BLaER1 (cell line): ENCODE measurements at regions not wholly inside any gene's neighbourhood (a gene's known extent, or its start where the extent isn't known, plus 50 kb on each side); places are given as distances from the start of the nearest gene placed in this dataset.

Experiments used
- H3K27ac ChIP-seq: shearing (Covaris generic); formaldehyde crosslinking; 2 replicates; pipeline ENCODE4 v1.8.1; 2022
- H3K27me3 ChIP-seq: shearing (Covaris generic); formaldehyde crosslinking; 2 replicates; pipeline ENCODE4 v1.8.1; 2022
- H3K36me3 ChIP-seq: shearing (Covaris generic); formaldehyde crosslinking; 2 replicates; pipeline ENCODE4 v1.8.1; 2022
- H3K4me1 ChIP-seq: shearing (Covaris generic); formaldehyde crosslinking; 2 replicates; pipeline ENCODE4 v1.8.1; 2022
- H3K4me2 ChIP-seq: shearing (Covaris generic); formaldehyde crosslinking; 2 replicates; pipeline ENCODE4 v1.8.1; 2022
- H3K4me3 ChIP-seq: shearing (Covaris generic); formaldehyde crosslinking; 2 replicates; pipeline ENCODE4 v1.8.1; 2022
- H3K9ac ChIP-seq: shearing (Covaris generic); formaldehyde crosslinking; 2 replicates; pipeline ENCODE4 v1.8.1; 2022
- H3K9me3 ChIP-seq: shearing (Covaris generic); formaldehyde crosslinking; 2 replicates; pipeline ENCODE4 v1.8.1; 2022
- H4K20me1 ChIP-seq: shearing (Covaris generic); formaldehyde crosslinking; 2 replicates; pipeline ENCODE4 v1.8.1; 2022
- Cebpa-rat ChIP-seq: shearing (Covaris generic); IDR thresholded peaks from 2 replicates; pipeline ENCODE4 v1.8.1; 2022

- no peaks in the 10 kb centered on the region for H3K27me3 ChIP-seq
- no peak overlapping the region for H3K4me2 ChIP-seq
- no peak overlapping the region for H3K4me3 ChIP-seq
- no peak overlapping the region for H3K9ac ChIP-seq
- H4K20me1 ChIP-seq = no peaks in the 10 kb centered on the region
- no peak overlapping the region for H3K27ac ChIP-seq
- H3K4me1 ChIP-seq = no peaks in the 10 kb centered on the region
- no peak for TF ChIP-seq Cebpa-rat
- H3K36me3 ChIP-seq = no peaks in the 10 kb centered on the region
- H3K9me3 ChIP-seq = no peaks in the 10 kb centered on the region
These were observed 58.2 kb upstream of the GADD45A start for GRCh38 chr1:67626861-67627235.

- Histone ChIP-seq H4K20me1 (no peaks in the 10 kb centered on the region), H3K9me3 (no peaks in the 10 kb centered on the region), H3K36me3 (no peaks in the 10 kb centered on the region), H3K27me3 (no peaks in the 10 kb centered on the region), H3K9ac (no peak overlapping the region), H3K4me3 (no peak overlapping the region), H3K27ac (no peak overlapping the region), H3K4me2 (no peak overlapping the region), H3K4me1 (peaks cover 2% of the 10 kb centered on the region)
- TF ChIP-seq Cebpa-rat = no peak
These were observed 57.7 kb upstream of the GADD45A start for GRCh38 chr1:67627336-67627735.

DNA sequence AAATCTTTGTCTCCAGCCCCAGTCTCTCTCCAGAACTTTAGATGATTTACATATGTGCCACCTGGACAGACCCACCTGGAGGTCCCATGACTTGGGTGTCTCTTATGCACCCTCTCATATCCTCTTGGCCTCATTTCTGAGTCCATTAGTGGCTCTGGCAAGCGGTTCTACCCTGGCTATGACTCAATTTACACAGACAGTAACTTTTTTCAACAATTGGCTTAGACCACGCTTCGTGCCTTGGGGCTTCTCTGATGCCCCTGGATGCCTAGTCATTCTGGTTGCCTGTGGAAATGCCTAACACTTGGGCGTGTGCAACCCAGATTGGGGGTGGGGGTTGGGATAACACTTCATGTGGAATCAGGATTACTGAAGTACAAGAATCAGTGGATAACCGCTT is 57.1 kb upstream of the GADD45A start:
- Histone ChIP-seq H3K4me2 (no peak overlapping the region), H3K9me3 (no peaks in the 10 kb centered on the region), H3K27ac (no peak overlapping the region), H3K9ac (no peak overlapping the region), H3K4me1 (peaks cover 8% of the 10 kb centered on the region), H3K4me3 (no peak overlapping the region), H3K27me3 (no peaks in the 10 kb centered on the region), H4K20me1 (no peaks in the 10 kb centered on the region), H3K36me3 (no peaks in the 10 kb centered on the region)
- TF ChIP-seq Cebpa-rat = no peak

- H3K9ac ChIP-seq = no peak overlapping the region
- H3K4me3 ChIP-seq = no peak overlapping the region
- H3K27me3 ChIP-seq = no peaks in the 10 kb centered on the region
- TF ChIP-seq Cebpa-rat = no peak
- H3K36me3 ChIP-seq = no peaks in the 10 kb centered on the region
- H3K4me1 ChIP-seq = peaks cover 18% of the 10 kb centered on the region
- no peaks in the 10 kb centered on the region for H4K20me1 ChIP-seq
- H3K9me3 ChIP-seq = no peaks in the 10 kb centered on the region
- H3K27ac ChIP-seq = no peak overlapping the region
- no peak overlapping the region for H3K4me2 ChIP-seq
These were observed 55.5 kb upstream of the GADD45A start for GRCh38 chr1:67629370-67630075.

- no peak overlapping the region for H3K27ac ChIP-seq
- peaks cover 28% of the 10 kb centered on the region for H3K4me1 ChIP-seq
These were observed 54.5 kb upstream of the GADD45A start for GRCh38 chr1:67630438-67631045.

DNA sequence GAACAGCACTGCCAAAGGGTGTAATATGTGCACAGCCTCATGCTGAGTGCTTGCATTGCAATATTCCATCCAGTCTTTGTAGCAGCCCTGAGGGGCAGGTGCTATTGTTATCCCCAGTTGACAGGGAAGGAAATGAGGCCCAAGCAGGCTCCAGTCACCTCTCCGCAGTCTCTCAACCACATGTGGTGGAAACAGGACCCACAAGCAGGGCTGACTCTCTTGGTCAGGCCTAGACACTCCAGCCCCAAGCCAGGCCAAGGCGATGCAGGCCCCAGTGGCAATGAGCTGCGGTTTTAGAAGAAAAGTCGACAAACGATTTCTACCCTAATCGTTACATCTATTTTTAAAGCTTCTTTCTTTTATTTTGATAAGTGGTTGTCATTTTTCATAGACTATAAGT is 52.6 kb upstream of the GADD45A start:
- TF ChIP-seq Cebpa-rat = no peak
- no peaks in the 10 kb centered on the region for H3K9me3 ChIP-seq
- peak overlapping the region; percentile 5; the same call in 1 of the 2 replicates for H3K4me2 ChIP-seq
- H3K27ac ChIP-seq = no peak overlapping the region
- H3K4me3 ChIP-seq = no peak overlapping the region
- peaks cover 39% of the 10 kb centered on the region for H3K4me1 ChIP-seq
- H3K36me3 ChIP-seq = no peaks in the 10 kb centered on the region
- H4K20me1 ChIP-seq = no peaks in the 10 kb centered on the region
- no peak overlapping the region for H3K9ac ChIP-seq
- no peaks in the 10 kb centered on the region for H3K27me3 ChIP-seq

More at GRCh38 chr1:67630438-67631045, 54.5 kb upstream of the GADD45A start:
- no peak overlapping the region for H3K4me2 ChIP-seq
- H3K9ac ChIP-seq = no peak overlapping the region
- H3K4me3 ChIP-seq = no peak overlapping the region
- H3K27me3 ChIP-seq = no peaks in the 10 kb centered on the region
- H3K36me3 ChIP-seq = no peaks in the 10 kb centered on the region
- no peaks in the 10 kb centered on the region for H4K20me1 ChIP-seq
- H3K9me3 ChIP-seq = no peaks in the 10 kb centered on the region
- no peak for TF ChIP-seq Cebpa-rat

DNA sequence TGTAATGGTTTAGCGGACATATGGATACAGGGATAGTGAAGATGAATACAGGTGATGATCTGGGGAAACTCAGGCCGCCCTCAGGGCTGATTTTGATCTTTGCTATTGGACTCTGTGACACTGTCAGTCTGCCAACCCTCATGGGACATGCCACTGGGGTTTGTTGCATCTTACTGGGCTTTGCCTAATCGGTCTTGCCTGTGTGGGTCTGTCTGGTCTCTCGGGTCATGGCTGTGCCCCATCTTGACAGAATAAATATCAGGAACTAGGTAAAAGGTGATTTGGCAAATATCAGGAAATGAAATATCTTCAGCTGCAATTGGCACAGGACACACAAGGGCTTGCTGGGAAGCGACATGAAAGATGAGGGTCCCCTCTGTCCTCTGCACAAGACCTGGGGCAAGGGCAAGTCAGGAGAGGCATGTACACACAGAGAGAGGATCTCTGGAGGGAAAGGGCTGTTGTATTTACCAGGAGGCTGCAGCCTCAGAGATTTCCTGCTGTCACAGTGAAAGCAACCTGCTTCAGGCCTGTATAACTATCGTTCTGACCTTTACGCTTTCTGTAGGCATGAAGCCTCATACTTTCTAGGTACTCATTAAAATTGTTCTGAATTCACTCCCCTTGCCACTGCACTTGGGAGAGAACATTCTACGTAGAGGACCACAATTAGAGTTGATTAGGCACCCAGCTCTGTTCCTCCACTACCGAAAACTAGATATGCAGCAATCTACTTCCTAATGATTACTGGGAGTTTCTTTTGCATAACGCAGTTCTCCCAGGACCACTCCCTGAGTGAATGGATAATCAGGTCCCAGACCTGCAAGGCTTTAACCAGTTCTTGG is 52.0 kb upstream of the GADD45A start:
- TF ChIP-seq Cebpa-rat = no peak
- Histone ChIP-seq H3K27me3 (no peaks in the 10 kb centered on the region), H3K4me3 (no peak overlapping the region), H3K27ac (no peak overlapping the region), H3K4me2 (peak overlapping the region; percentile 13), H3K4me1 (peaks cover 39% of the 10 kb centered on the region), H3K9me3 (no peaks in the 10 kb centered on the region), H4K20me1 (no peaks in the 10 kb centered on the region), H3K36me3 (no peaks in the 10 kb centered on the region), H3K9ac (no peak overlapping the region)

- TF ChIP-seq Cebpa-rat = no peak
- H3K4me2 ChIP-seq = peak overlapping the region; percentile 61
- H3K4me3 ChIP-seq = no peak overlapping the region
- H3K4me1 ChIP-seq = peaks cover 39% of the 10 kb centered on the region
- H3K36me3 ChIP-seq = no peaks in the 10 kb centered on the region
- no peaks in the 10 kb centered on the region for H4K20me1 ChIP-seq
- no peak overlapping the region for H3K27ac ChIP-seq
- no peaks in the 10 kb centered on the region for H3K9me3 ChIP-seq
- no peak overlapping the region for H3K9ac ChIP-seq
- H3K27me3 ChIP-seq = no peaks in the 10 kb centered on the region
These were observed 50.5 kb upstream of the GADD45A start for GRCh38 chr1:67634396-67634935.

GRCh38 chr1:67635055-67635809 is 49.8 kb upstream of the GADD45A start:
- Histone ChIP-seq H3K27me3 (no peaks in the 10 kb centered on the region), H4K20me1 (no peaks in the 10 kb centered on the region), H3K4me1 (peaks cover 39% of the 10 kb centered on the region), H3K9ac (no peak overlapping the region), H3K27ac (no peak overlapping the region), H3K4me3 (no peak overlapping the region), H3K36me3 (no peaks in the 10 kb centered on the region), H3K4me2 (peak overlapping the region; percentile 61), H3K9me3 (no peaks in the 10 kb centered on the region)
- TF ChIP-seq Cebpa-rat = no peak
